HG03060 (cell line): ENCODE measurements at regions not wholly inside any gene's neighbourhood (a gene's known extent, or its start where the extent isn't known, plus 50 kb on each side); places are given as distances from the start of the nearest gene placed in this dataset.
"Not testable (repeated sequence)": the region's sequence is repeated elsewhere in the genome, so short reads cannot be mapped to it uniquely, and the experiment has no call there.

Experiments used
- ATAC-seq: cut with Tn5 transposase; IDR thresholded peaks from one replicate; pipeline ENCODE4 v1.9.1; 2021; ENCODE audit warnings: low read depth, moderate number of reproducible peaks; ENCODE audit not compliant: unreplicated experiment

GRCh38 chr14:70269582-70269981 is 80.8 kb upstream of the SLC8A3 start:
- no peak for ATAC-seq

GRCh38 chr14:70268760-70269159 is 80.0 kb upstream of the SLC8A3 start:
- ATAC-seq, result no peak

GRCh38 chr14:70266157-70266556 is 77.4 kb upstream of the SLC8A3 start:
- ATAC-seq, result no peak

DNA sequence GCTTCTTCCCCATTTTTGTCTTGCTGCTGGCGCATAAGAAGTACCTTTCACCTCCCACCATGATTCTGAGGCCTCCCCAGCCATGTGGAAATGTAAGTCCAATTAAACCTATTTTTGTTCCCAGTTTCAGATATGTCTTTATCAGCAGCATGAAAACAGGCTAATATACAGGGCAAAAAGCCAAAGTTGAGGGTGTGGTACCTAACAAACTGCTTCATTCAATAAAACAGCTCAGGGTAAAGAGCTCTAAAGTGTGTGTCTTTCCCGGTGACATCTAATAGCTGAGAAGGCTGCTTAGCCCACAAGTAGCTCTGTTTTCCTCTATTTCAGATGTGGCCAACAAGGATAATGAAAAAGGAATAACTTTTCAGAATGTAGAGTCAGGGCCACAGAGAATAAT is 76.7 kb upstream of the SLC8A3 start:
- no peak for ATAC-seq

DNA sequence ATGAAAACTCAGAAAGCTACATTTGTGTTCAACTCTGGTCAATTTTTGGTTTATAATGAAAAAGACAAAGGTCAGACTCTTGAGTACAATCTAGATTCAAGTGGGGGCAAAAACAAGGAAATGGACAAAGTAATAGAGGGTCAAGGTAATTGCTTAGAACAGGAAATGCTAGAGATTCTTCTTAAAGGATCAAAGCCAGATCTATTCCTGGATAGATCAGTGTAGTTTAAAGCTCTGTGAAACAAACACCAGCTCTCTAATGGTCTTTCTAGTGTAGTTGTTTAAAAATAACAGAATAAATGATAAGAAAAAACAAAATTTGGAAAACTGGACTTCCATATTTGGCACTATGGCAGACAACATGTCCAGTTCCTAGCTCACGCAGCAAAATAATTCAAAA is 70.7 kb upstream of the SLC8A3 start:
- ATAC-seq, result no peak

GRCh38 chr14:70257526-70257925 is 68.8 kb upstream of the SLC8A3 start:
- ATAC-seq, result no peak

DNA sequence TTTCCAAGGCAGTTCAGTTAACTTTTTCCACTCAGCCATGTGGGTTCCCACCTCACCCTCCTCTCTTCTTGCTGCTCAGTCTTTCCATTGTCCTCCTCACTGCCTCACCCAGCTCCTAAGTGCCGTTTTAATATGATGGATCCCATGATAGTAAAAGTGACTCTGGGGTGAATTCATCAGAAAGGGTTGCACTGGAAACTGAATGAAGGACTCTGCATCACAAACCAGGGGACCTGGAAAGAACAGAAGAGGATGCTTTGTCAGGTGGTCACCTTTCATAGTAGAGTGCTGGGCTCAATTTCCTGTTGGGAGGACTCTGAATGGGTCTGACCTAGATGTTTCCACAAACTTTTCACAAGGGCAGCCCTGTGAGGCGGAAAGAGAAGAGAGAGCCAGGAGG is 67.8 kb upstream of the SLC8A3 start:
- ATAC-seq, result no peak

DNA sequence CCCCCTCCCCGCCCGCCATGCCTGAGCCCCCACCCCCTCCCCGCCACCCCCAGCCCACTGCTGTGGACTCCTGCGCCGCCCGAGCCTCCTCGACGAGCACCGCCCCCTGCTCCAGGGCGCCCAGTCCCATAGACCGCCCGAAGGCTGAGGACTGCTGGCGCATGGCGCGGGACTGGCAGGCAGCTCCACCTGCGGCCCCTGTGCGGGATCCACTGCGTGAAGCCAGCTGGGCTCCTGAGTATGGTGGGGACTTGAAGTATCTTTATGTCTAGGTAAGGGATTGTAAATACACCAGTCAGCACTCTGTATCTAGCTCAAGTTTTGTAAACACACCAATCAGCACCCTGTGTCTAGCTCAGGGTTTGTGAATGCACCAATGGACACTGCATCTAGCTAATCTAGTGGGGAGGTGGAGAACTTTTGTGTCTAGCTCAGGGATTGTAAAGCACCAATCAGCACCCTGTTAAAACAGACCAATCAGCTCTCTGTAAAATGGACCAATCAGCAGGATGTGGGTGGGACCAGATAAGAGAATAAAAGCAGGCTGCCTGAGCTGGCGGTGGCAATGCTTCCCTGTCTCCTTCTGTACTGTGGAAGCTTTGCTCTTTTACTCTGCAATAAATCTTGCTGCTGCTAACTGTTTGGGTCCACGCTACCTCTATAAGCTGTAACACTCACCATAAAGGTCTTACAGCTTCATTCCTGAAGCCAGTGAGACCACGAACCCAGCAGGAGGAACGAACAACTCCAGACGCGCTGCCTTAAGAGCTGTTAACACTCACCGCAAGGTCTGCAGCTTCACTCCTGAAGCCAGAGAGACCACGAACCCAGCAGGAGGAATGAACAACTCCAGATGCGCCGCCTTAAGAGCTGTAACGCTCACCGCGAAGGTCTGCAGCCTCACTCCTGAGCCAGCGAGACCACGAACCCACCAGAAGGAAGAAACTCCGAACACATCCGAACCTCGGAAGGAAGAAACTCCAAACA is 66.6 kb upstream of the SLC8A3 start:
- ATAC-seq, result not testable (repeated sequence)

DNA sequence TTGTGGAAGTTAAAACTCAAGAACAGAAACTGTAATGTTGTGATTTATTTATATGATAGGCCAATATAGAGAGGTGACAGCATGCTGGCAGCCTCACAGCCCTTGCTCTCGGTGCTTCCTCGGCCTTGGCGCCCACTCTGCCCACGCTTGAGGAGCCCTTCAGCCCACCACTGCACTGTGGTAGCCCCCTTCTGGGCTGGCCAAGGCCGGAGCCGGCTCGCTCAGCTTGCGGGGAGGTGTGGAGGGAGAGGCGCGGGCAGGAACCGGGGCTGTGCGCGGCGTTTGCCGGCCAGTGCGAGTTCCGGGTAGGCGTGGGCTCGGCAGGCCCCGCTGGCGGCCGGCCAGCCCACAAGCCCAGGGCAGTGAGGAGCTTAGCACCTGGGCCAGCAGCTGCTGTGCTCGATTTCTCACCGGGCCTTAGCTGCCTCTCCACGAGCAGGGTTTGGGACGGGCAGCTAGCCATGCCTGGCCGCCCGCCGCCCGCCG is 65.8 kb upstream of the SLC8A3 start:
- no peak for ATAC-seq

GRCh38 chr14:70253547-70253946 is 64.8 kb upstream of the SLC8A3 start:
- not testable (repeated sequence) for ATAC-seq

DNA sequence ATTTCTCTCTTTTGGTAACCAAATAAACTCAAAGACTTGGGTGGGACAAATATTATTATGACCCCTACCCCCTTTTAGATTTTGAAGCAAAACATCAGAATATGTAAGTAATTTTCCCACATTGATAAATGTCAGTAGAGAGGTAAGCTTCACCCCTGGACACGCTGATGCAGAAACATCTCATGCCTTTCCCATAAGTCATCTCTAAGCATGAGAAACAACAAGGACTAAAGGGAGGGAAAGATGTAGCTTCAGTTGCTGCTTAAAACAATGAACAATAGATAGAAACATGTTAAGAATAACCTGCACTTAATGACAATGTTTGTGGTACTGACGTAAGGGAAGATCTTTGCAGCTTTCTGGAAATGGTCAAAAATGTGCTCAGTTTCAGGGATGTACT is 56.3 kb upstream of the SLC8A3 start:
- no peak for ATAC-seq

GRCh38 chr14:70239802-70240201 is 51.1 kb upstream of the SLC8A3 start:
- peak; percentile 93 for ATAC-seq

DNA sequence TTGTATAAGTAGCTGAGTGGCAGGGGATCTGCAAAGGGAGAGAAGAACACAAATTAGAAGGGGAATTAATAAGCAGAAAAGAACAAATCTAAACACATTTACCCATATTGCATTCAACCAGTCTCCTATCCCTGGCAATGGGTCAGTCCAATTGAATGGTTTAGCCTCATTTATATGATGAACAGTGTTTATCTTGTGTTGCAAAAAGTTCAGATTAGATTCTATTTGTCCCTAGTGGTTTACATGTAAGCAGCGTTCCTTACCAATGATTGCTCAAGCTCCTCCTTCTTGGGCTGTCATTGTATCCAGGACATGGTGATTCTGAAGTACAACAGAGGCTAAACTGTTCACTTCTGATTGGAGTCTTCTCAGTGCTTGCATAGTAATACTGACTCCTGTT is 49.9 kb upstream of the SLC8A3 start:
- not testable (repeated sequence) for ATAC-seq
